Stimulated activated CD8-positive, alpha-beta memory T cell treated with anti-CD3 and anti-CD28 coated beads, Interleukin-4, amount 100 ng/mL, for 24 hours (primary cell): ENCODE measurements at regions not wholly inside any gene's neighbourhood (a gene's known extent, or its start where the extent isn't known, plus 50 kb on each side); places are given as distances from the start of the nearest gene placed in this dataset.
"Not testable (repeated sequence)": the region's sequence is repeated elsewhere in the genome, so short reads cannot be mapped to it uniquely, and the experiment has no call there.

ENCODE experiments used
- DNase-seq: peaks from one replicate; pipeline ENCODE4 v3.0.0-alpha.2; 2020; ENCODE audit warnings: low read depth

DNA sequence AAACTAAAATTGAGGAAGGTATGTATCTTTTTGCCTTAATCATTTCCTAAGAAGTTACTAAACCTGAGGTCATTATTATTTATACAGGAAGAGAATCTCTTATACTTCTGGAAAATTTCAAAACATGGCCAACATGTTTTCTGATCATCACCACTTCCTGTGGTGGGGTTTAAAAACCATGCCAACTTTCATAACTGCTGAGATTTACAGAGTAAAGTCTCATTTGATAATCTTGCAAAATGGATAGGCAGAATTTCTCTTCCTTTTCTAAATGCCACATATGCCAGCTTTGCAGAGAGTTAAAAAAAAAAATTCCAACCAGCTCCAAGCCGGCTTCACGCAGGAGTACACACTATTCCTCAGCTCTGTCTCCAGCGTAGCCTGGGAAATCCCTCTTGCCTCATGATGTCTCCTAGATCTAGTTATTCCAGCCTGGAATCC lies 124.3 kb upstream of the SPRED1 start:
- no peak for DNase-seq

DNA sequence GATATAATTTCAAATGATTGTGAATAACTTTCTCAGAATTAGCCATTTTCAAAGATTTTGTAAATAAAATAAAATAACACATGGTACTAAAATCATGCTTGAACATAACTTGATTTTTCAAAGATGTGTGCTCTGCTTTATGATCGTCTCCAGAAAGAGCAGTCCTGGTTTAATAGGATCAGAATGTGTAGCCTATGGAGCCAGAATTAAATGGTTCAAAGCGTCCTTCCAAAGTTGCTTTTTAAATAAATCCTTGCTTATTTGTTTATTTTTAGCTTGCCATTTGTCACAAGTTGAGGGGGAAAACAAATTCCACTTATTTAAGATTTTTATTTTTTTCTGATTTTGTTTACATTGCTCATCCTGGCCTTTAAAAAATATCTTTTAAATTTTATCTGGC lies 123.7 kb upstream of the SPRED1 start:
- no peak for DNase-seq

DNA sequence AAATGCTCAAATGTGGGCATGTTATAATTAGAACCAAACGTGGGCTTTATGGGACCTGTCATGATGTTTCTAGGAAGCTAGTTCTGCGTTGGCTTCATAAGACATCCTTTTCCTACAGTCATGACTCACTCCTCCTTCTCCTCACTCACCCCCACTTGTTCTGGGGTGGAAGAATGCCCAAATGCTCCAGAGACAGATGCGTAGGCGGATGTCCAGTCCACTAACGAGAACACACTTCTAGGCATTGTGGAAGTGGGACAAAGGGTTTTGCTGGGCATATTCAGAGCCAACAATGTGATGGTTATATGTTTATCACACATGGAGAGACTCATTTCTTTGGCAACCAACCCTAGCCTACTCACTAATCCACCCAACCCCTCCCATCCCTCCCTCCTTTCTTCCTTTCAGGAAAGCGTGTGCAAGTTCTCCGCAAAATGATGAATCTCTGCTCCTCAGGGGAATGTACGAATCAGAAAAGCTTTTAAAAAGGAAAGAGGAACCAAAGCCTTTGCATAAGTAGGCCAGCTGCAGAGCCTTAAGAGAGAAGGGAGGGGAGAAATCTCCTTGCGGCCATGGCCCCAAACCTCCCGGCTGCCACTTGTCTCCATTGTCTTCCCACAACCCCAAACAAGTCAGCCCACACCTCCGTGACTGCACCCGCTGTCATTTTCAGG lies 123.0 kb upstream of the SPRED1 start:
- no peak for DNase-seq

DNA sequence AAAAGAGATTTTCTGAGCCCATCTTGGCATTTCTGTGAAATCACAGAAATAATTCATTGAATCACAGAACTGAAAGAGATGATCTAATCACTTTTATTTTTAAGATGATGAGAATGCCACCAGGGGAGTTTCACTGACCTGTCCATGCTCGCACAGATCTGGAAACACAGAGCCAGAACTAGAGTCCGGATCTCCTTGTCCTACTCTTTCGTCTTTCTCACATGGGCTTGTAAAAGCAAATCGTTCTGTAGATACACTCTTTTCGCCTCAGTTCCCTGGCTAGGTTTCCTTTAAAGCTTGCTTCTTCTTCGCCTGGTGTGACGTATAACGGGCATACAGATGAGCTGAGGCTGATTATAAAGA lies 122.5 kb upstream of the SPRED1 start:
- DNase-seq = no peak

DNA sequence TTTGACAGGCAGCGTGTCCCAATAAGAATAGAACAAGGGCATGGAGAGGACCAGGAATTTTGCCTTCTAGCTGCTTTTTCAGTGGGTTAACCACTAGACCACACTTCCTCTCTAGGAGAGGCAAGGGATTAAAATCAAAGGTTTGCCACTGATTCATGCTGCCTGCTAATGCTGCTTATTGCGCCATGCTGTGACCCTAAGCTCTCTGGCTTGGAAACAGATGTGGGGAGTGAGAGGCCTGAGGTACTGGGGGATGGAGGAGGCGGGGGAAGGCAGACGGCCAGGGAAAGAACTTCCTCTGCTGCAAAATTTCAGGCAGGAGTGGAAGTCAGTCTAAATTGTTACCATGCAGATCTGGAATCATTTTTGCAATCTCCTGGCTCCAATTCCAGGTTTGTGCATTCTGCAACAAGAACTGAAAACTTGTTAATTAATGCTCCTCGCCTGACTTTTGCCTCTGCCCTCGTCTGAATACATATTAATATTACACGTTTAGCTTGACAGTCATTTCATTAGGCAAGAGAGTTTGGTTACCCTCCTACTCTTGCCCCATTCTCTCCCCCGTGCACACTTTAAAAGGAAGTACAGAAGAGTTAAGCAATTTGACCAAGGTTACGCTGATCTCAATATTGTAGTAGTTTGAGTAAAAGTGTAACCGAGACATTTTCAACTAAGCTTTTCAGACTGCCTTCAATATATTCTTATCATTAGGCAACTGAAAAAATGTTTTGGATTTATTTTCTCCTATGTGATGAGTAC lies 121.7 kb upstream of the SPRED1 start:
- DNase-seq = no peak

DNA sequence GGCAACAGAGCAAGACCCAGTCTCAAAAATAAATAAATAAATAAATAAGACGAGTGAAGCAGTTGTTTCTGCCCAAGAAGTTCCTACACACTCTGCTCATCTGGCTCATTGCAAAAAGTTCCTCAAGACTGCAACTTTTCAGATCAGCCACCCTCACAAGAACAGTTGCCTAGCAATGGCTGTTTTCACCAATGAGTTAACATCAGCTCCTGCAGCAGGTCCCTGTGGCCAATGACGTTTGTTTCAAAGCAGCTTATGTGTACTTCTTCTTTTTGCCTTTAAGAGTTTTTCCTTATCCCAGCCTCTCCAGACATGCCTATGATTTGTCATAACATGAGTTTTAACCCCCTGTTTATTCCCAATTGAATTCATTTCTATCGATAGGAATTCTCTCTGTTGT lies 118.4 kb upstream of the SPRED1 start:
- no peak for DNase-seq

DNA sequence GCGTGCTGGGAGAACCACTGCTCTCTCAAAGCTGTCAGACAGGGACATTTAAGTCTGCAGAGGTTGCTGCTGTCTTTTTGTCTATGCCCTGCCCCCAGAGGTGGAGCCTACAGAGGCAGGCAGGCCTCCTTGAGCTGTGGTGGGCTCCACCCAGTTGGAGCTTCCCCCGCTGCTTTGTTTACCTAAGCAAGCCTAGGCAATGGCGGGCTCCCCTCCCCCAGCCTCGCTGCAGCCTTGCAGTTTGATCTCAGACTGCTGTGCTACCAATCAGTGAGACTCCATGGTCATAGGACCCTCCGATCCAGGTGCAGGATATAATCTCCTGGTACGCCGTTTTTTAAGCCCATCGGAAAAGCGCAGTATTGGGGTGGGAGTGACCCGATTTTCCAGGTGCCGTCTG lies 110.4 kb upstream of the SPRED1 start:
- DNase-seq = not testable (repeated sequence)

DNA sequence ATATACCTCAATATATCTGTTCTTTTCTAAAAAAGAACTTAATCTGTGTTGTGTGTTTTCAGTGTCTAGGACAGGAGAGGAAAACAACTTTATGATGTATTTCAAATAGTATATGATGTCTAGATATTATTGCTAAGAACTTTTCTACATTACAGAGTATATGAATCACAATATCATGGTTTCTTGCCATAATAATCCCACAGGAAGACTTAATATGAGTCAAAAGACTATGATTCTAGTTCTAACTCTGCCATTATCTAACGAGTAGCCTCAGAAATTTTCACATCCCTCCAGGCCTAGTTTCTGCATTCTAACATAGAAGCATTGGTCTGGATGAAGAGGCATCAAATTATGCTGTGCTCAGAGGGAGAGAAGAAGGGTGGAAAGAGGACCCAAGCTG lies 107.7 kb upstream of the SPRED1 start:
- no peak for DNase-seq

DNA sequence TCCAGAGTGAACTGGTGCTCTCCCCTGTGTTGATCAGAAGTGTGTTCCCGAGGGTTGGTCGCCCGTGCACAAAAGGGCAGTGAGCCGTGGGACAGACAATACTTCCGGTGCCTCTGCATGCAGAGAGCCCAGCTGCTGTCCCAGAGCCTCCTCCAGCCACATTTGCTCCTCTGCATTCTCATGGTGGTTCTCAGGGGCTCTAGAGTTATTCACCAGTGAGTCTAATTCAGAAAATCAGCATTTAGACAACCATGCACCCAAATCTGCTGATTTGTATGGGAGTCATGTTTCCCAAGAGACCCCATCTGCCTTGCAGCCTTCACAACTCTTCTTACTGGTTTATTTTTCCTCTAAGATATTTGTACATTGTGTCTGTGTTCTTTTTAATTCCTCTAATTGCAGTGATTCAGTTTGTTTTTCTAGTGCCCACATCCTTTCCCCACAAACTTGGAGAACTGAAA lies 107.0 kb upstream of the SPRED1 start:
- no peak for DNase-seq

DNA sequence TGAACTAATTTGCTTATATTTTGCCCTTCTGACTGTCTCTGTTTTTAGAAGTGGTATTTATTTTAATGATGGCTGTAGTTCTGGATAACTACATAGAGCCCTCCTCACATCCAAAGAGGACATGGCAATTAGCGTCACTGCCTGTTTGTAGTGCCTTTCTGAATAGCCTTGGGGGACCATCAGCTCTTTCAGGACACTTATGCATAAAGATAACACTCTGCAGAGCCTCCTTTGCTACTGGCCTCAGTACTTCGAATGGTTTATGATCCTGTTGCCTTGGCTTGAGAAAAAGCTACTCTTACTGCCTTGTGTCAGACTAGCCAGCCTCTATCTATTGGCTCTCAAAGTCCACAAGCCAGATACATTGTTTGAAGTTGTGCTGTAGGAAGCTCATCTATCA lies 105.4 kb upstream of the SPRED1 start:
- DNase-seq = no peak

DNA sequence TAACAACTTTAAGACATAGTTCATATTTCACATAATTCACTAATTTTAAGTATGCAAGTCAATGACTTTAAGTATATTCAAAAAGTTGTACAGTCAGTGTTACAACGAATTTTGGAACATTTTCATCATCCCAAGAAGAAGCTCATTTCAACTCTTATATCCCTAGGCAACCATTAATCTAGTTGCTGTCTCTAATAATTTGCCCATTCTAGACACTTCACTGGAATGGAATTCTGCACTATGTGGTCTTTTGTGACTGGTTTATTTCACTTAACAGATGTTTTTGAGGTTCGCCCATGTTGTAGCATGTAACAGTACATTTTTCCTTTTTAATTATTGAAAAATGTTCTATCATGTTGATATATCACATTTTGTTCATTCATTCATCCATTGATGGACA lies 104.2 kb upstream of the SPRED1 start:
- no peak for DNase-seq

DNA sequence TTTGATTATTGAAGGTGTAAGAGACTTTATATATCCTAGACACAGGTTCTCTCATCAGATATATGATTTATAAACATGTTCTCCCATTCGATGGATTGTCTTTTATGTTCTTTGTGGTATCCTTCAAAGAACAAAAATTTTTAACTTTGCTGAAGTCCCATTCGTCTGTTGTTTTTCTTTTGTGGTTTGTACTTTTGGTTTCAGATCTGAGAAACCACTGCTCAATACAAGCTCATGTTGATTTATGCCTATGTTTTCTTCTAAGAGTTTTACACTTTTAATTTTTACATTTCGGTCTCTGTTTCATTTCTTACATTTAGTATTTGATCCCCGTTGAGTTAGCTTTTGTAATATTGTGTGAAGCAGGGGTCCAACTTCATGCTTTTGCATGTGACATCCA lies 103.3 kb upstream of the SPRED1 start:
- DNase-seq = no peak

DNA sequence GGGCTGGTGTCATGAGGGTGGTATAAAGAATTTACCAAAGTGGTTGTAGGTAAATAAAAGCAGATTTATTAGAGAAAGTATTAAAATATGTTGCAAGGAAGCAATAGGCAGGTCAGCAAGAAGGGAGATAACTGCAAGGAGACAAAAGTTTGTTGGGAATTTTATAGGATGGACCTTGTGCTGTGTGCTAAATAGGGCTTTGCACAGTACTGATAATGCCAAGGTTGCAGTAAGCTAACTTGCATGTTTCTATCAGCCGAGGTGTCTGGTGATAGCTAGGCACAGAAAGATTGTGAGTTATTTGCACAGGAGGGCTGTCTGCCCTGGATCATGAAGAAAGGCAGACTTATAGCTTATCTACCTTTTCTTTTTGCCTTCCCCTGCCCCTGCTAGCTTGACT lies 102.5 kb upstream of the SPRED1 start:
- no peak for DNase-seq

DNA sequence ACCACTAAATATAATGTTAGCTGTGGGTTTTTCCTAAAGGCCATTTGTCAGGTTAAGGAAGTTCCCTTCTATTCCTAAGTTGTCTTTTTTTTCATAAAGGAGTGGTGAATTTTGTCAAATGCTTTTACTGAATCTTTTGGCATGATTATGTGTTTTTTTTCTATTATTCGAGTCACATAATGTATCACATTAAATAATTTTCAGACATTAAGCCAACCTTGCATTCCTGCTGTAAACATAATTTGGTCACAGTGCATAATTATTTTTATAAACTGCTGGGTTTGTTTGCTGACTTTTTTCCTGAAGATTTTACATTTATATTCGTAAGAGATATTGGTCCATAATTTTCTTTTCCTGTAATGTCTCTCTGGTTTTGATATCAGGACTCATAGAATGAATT lies 101.8 kb upstream of the SPRED1 start:
- no peak for DNase-seq

DNA sequence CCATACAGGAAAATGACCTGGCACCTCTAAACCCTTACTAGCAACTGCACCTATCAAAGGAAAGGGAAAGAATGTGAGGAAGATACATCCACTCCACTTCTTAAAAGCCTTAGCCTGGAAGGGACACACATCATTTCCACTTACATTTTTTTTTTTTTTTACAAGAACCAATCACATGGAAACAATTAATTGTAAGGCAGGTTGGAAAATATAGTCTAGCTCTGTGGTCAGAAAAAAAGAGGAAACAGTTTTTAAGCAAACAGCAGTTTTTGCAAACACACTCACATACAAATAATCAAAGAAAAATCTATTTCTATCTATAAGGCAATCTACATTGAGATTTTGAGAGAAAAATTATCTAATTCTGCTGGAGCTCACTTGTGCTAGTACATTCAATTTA lies 98.9 kb upstream of the SPRED1 start:
- DNase-seq = no peak

DNA sequence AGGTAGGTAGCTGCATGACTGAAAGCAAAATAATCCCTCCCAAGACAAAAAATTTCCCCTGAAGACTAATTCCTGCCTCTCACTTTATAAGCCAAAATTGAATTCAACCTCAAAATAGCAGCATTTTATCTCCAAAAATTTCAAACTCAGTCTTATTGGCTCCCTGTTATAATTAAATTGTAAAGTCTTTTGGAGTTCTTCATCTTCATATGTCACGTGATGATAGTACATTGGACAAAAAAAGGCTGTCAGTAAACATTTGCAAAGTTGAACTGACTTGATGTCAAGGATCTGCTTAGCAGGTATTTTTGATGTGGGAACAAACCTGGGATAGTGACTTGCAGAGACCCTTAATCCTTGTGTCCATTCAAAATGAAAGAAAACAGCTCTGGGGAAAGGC lies 98.4 kb upstream of the SPRED1 start:
- DNase-seq = no peak

DNA sequence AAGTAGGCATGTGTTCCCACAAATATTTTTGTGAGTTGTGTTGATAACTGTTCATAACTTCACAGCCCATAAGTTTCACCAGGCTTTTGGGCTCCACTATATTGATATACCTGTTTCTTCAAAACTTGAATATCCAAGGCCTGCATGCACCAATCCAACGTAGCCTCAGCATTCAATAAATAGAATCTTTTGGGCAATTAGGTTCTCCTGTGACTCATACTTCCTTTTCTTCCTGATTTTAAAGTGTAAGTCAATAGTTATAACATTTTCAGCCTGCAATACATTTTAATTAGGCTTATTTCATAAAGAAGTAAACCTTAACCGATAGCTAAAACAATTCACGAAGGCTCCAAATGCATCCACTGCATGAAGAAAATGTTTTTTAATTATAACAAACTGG lies 97.8 kb upstream of the SPRED1 start:
- DNase-seq = no peak

DNA sequence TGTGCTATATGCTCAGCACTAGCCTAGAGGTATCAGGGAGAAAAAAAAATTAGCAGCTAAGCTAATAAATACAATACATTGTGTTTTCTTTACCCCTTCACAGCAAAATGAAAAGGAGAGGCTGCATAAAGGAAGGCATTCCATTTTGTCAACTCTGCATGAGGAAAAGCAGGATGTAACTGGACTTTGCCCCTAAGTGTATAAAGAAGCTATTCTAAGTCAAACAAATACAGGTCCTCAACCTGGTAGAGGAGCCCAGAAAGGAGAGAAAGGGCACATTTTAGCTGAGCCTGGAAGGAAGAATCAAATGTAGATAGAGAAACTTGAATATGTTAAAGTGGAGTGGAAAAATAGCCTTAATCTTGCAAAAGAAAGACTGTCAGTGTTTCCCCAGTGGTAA lies 89.0 kb upstream of the SPRED1 start:
- DNase-seq = no peak

DNA sequence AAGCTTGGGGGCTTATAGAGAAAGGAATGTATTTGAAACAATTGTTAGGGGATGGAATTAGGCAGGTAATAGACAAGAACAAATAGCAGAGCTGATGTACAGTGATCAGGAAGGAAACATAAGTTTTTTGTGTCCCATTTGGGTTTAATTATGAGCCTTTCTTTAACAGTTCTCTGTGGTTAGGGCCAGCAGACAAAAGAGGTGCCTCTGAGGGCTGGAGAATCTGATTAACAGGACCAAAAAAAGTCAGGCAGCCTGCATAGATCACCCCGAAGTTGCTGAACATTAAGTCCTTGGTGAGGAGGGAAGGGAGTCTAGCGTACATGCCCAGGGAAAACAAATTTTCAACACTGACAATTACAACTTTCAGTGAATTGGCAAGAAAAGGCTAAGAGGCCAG lies 88.6 kb upstream of the SPRED1 start:
- DNase-seq = no peak

DNA sequence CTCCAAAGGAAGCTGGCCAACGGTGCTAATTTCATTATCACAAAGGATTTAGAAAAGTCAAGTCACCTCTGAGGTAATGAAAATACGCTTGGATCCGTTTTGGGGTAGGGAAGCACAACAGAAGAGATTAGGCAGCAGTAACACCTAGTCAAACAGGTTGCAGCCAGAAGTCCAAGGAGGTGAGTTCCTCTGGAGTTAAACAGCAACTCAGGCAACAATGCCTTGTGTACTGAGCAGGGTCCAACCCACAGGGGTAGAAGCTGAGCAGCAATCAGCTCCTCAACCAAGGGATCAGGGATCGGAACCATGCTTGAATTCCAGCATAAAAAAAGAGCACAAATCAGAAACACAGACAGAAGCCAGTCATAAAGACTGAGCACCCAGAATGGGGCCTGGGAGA lies 88.1 kb upstream of the SPRED1 start:
- DNase-seq = no peak

DNA sequence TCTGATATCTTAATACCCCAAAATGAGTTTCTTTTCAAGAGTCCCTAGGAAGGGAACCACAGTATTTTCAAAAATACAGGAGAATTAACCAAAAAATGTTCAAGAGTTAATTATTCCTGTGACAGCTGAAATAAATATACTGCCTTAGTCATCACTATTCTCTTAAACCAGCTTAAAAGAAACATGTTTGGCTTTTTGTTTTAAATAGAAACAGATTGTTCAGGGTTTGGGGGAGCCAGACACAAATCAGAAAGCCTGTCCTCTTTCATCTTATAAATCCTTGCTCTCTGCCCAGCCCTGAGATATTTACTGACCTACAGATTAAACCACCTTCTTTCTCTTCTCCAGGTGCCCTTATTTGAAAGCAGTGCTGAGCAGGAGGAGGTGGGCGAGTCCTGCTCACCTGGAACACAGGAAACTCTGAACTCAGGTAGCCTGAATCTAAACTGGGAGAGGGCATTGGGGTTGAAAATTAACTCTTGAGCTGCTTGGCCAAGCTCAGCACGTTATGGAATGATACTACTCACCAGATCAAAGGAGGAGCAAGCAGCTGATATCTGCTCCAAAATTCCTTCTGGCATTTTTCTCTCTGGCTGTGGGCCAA lies 84.1 kb upstream of the SPRED1 start:
- DNase-seq = no peak

DNA sequence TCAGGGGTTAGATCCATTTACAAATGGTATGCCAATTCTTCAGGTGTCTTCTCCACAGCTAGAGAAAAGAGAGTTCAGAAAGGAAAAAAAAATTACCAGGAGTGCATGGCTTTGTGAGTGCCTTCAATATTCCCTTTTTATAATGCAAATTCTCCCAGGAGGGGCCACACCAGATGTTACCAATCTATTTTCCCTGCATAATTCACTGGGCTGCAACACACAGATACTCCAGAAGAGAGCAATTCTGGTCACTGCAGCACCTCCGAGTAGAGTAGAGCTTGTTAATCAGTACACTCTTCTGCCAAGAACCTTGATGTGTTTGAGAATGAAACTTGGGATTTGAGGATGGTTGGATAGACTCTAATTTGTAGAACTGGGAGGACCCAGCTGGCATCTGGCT lies 80.7 kb upstream of the SPRED1 start:
- no peak for DNase-seq

DNA sequence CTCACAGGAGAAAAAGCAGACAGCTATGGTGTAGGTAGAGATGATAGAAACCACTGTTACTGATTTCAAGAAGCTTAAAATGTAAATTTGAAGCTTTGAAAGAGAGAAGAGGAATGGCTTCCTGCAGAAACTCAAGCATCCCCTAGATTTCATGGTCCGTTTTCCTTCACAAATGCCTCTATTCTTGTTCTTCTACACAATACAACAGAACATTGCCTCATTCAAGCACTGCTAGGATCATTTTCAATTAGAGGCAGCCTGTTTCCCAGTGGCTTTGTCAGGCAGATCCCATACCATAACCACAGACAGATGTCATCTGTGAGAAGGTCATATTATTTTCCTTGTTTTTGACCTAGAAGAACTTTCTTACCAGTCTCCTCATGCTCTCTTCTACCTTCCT lies 77.9 kb upstream of the SPRED1 start:
- DNase-seq = no peak

DNA sequence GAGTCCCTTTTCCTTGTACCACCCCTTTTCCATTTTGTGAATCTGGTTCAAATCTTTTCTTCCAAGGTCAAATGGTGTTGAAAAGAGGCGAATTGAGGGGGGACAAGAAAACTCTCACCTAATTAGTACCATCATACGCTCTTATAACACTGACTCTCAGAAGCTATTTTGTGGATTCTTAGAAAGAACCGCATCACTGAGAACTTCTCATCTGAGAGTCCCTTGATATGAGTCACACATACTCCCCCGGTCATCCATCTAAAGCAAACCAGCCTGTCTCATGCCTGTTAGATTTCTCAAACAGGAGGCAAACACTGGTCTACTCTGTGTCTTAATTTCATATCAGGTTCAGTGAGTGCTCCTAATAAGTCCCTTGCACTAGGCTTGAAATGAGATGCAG lies 76.5 kb upstream of the SPRED1 start:
- no peak for DNase-seq
